PC-3 (cell line): ENCODE measurements at regions not wholly inside any gene's neighbourhood (a gene's known extent, or its start where the extent isn't known, plus 50 kb on each side); places are given as distances from the start of the nearest gene placed in this dataset.

ENCODE experiments used
- ATAC-seq: fragments of 200-7000 bp; cut with Tn5 transposase; 2 replicates; pipeline ENCODE4 v1.9.1; 2020; ENCODE audit warnings: mild to moderate bottlenecking, moderate library complexity
- BruUV-seq: library from RNA; stranded (reverse); fragments of 400-500 nt; replicated peaks from 2 replicates; lab custom pipeline; 2021; lab: Mats Ljungman, UMichigan
- CTCF ChIA-PET: fragments of 300-600 bp; sonication (Branson Sonifier 250); formaldehyde crosslinking; loops from one replicate; lab custom pipeline; 2022; ENCODE audit warnings: antibody characterized with exemption; lab: Charles Lee
- POLR2A ChIA-PET: fragments of 300-600 bp; sonication (Branson Sonifier 250); formaldehyde crosslinking; loops from one replicate; lab custom pipeline; 2022; ENCODE audit warnings: antibody characterized with exemption; ENCODE audit not compliant: unreplicated experiment; lab: Charles Lee
- DNase-seq: peaks from one replicate; pipeline ENCODE4 v3.0.0-alpha.2; 2015
- H2AFZ ChIP-seq: fragments of 300-600 bp; sonication (generic); 2 replicates; pipeline ENCODE4 v1.6.0; 2016; ENCODE audit warnings: antibody characterized with exemption, low read length
- H3F3A ChIP-seq: fragments of 300-600 bp; sonication (generic); one replicate; pipeline ENCODE4 v1.6.0; 2017; ENCODE audit warnings: antibody characterized with exemption, low read length, control low read depth, mild to moderate bottlenecking; ENCODE audit not compliant: unreplicated experiment
- H3K27ac ChIP-seq: fragments of 300-600 bp; sonication (generic); 2 replicates; pipeline ENCODE4 v1.5.1; 2016; ENCODE audit warnings: mild to moderate bottlenecking, low read length
- H3K27me3 ChIP-seq: fragments of 300-600 bp; sonication (generic); 2 replicates; pipeline ENCODE4 v1.6.1; 2016; ENCODE audit warnings: low read length, mixed read lengths
- H3K36me3 ChIP-seq: fragments of 300-600 bp; sonication (generic); 2 replicates; pipeline ENCODE4 v1.6.1; 2016; ENCODE audit warnings: low read depth, mixed run types, low read length, mixed read lengths
- H3K4me1 ChIP-seq: fragments of 300-600 bp; sonication (generic); 2 replicates; pipeline ENCODE4 v1.5.1; 2016; ENCODE audit warnings: low read length; ENCODE audit not compliant: insufficient read depth
- H3K4me2 ChIP-seq: fragments of 300-600 bp; sonication (generic); 2 replicates; pipeline ENCODE4 v1.6.0; 2016; ENCODE audit warnings: low read length
- H3K4me3 ChIP-seq: fragments of 300-600 bp; sonication (generic); 2 replicates; pipeline ENCODE4 v1.5.1; 2016; ENCODE audit warnings: mild to moderate bottlenecking, low read length, mixed read lengths
- H3K79me2 ChIP-seq: fragments of 300-600 bp; sonication (generic); 2 replicates; pipeline ENCODE4 v1.6.1; 2017; ENCODE audit warnings: low read length, mixed read lengths
- H3K9ac ChIP-seq: fragments of 300-600 bp; sonication (generic); 2 replicates; pipeline ENCODE4 v1.6.0; 2016; ENCODE audit warnings: mild to moderate bottlenecking, low read length
- H3K9me2 ChIP-seq: fragments of 300-600 bp; sonication (generic); replicated peaks from 2 replicates; pipeline ENCODE4 v1.6.1; 2016; ENCODE audit warnings: mixed run types, low read length, mixed read lengths
- H3K9me3 ChIP-seq: fragments of 300-600 bp; sonication (generic); 2 replicates; pipeline ENCODE4 v1.6.1; 2016; ENCODE audit warnings: low read length, mixed read lengths
- H4K20me1 ChIP-seq: fragments of 300-600 bp; sonication (generic); 2 replicates; pipeline ENCODE4 v1.6.1; 2016; ENCODE audit warnings: low read length, mixed read lengths
- CTCF ChIP-seq: fragments of 300-600 bp; sonication (generic); conservative IDR thresholded peaks from 2 replicates; pipeline ENCODE4 v1.5.1; 2017; ENCODE audit warnings: antibody characterized with exemption, low read depth, mild to moderate bottlenecking, low read length
- EZH2 ChIP-seq: fragments of 300-600 bp; sonication (generic); IDR thresholded peaks from one replicate; pipeline ENCODE4 v1.6.1; 2017; ENCODE audit warnings: antibody characterized with exemption, mild to moderate bottlenecking, low read length; ENCODE audit not compliant: unreplicated experiment
- EZH2phosphoT487 ChIP-seq: fragments of 300-600 bp; sonication (generic); IDR thresholded peaks from 2 replicates; pipeline ENCODE4 v1.6.1; 2018; ENCODE audit warnings: mild to moderate bottlenecking, antibody characterized with exemption, low read length, borderline replicate concordance
- intact Hi-C: fragments of 100-400 bp; cut with micrococcal nuclease; formaldehyde crosslinking; loops from 2 replicates; pipeline ENCODE4 v1.9.0; 2023

- no peaks in the 10 kb centered on the region for H3K27me3 ChIP-seq
- H3K4me1 ChIP-seq = no peaks in the 10 kb centered on the region
- no peak for TF ChIP-seq EZH2
- TF ChIP-seq EZH2phosphoT487 = no peak
- TF ChIP-seq CTCF = no peak
- no peak overlapping the region for H2AFZ ChIP-seq
- no peaks in the 10 kb centered on the region for H3K36me3 ChIP-seq
- H3K27ac ChIP-seq = no peak overlapping the region
- intact Hi-C loops = no loop called here
- no peaks in the 10 kb centered on the region for H3K79me2 ChIP-seq
- H3K4me2 ChIP-seq = no peak overlapping the region
- ChIA-PET POLR2A (no interaction called here), CTCF (no interaction called here)
- H3K9me2 ChIP-seq = no peaks in the 10 kb centered on the region
- H3F3A ChIP-seq = no peaks in the 10 kb centered on the region
- BruUV-seq = no TSS peak
- ATAC-seq (no peak), DNase-seq (no peak)
- H3K4me3 ChIP-seq = no peak overlapping the region
- H3K9me3 ChIP-seq = peaks cover 5% of the 10 kb centered on the region; the same call in 1 of the 2 replicates
- H3K9ac ChIP-seq = no peak overlapping the region
- no peaks in the 10 kb centered on the region for H4K20me1 ChIP-seq
Measured at GRCh38 chr7:47073284-47073683, 508.6 kb downstream of the TNS3 start.

- Histone ChIP-seq H3K79me2 (no peaks in the 10 kb centered on the region), H3K4me1 (no peaks in the 10 kb centered on the region), H3F3A (no peaks in the 10 kb centered on the region), H3K9me3 (peaks cover 4% of the 10 kb centered on the region; the same call in 1 of the 2 replicates), H2AFZ (no peak overlapping the region), H3K4me2 (no peak overlapping the region), H3K27me3 (no peaks in the 10 kb centered on the region), H4K20me1 (no peaks in the 10 kb centered on the region), H3K36me3 (no peaks in the 10 kb centered on the region), H3K4me3 (no peak overlapping the region), H3K27ac (no peak overlapping the region), H3K9ac (no peak overlapping the region), H3K9me2 (no peaks in the 10 kb centered on the region)
- POLR2A ChIA-PET = no interaction called here
- ATAC-seq (no peak), DNase-seq (no peak)
- intact Hi-C loops = no loop called here
- TF ChIP-seq CTCF = no peak
- TF ChIP-seq EZH2 = no peak
- no peak for TF ChIP-seq EZH2phosphoT487
- CTCF ChIA-PET = no interaction called here
- no TSS peak for BruUV-seq
Measured at GRCh38 chr7:47071866-47072265, 510.0 kb downstream of the TNS3 start.

- H4K20me1 ChIP-seq = no peaks in the 10 kb centered on the region
- H3K9me3 ChIP-seq = no peaks in the 10 kb centered on the region
- TF ChIP-seq EZH2 (no peak), CTCF (no peak), EZH2phosphoT487 (no peak)
- H3K36me3 ChIP-seq = no peaks in the 10 kb centered on the region
- H3K27ac ChIP-seq = no peak overlapping the region
- no peak for DNase-seq
- H3K4me1 ChIP-seq = no peaks in the 10 kb centered on the region
- no peak overlapping the region for H3K9ac ChIP-seq
- H3K4me2 ChIP-seq = no peak overlapping the region
- H2AFZ ChIP-seq = no peak overlapping the region
- H3K4me3 ChIP-seq = no peak overlapping the region
- H3K27me3 ChIP-seq = no peaks in the 10 kb centered on the region
- no peak for ATAC-seq
- BruUV-seq = no TSS peak
- ChIA-PET POLR2A (interaction anchor here (0.6 kb wide), 1 partner anchor 73 kb away, joined by 4 read pairs; no protein-coding TSS in a partner anchor), CTCF (no interaction called here)
- no peaks in the 10 kb centered on the region for H3K9me2 ChIP-seq
- no peaks in the 10 kb centered on the region for H3F3A ChIP-seq
- intact Hi-C loops = no loop called here
- no peaks in the 10 kb centered on the region for H3K79me2 ChIP-seq
Measured at GRCh38 chr7:47069385-47070076, 512.4 kb downstream of the TNS3 start.
